Transverse colon (tissue), 4 donors: ENCODE measurements at regions not wholly inside any gene's neighbourhood (a gene's known extent, or its start where the extent isn't known, plus 50 kb on each side); places are given as distances from the start of the nearest gene placed in this dataset.

ENCODE experiments used
- EP300 ChIP-seq: sonication (generic); formaldehyde crosslinking; IDR thresholded peaks from one replicate; pipeline ENCODE4 v1.6.1; 2017; ENCODE audit warnings: antibody characterized with exemption, low read depth
- POLR2A ChIP-seq: fragments of 450-650 bp; IDR thresholded peaks from one replicate; pipeline ENCODE4 v1.6.1; 2016; ENCODE audit warnings: antibody characterized with exemption, mild to moderate bottlenecking, moderate library complexity
- POLR2AphosphoS5 ChIP-seq, 3 donors: sonication (generic); formaldehyde crosslinking; IDR thresholded peaks; one replicate each; pipeline ENCODE4 v1.6.1; 2016; ENCODE audit warnings: antibody characterized with exemption in 3 of 3
- TF ChIP-seq, protein P1 (sequence below), 5 experiments: fragments of 200-600 bp in 3 of 5; fragments of 450-650 bp in 2 of 5; sonication (generic) in 3 of 5; IDR thresholded peaks; 1 replicate in 2 of 5; 2 replicates in 3 of 5; pipeline ENCODE4 v1.5.1; 2016 to 2017; ENCODE audit warnings: antibody characterized with exemption in 5 of 5, inconsistent platforms in 3 of 5, mild to moderate bottlenecking in 2 of 5, moderate library complexity in 1 of 5

DNA sequence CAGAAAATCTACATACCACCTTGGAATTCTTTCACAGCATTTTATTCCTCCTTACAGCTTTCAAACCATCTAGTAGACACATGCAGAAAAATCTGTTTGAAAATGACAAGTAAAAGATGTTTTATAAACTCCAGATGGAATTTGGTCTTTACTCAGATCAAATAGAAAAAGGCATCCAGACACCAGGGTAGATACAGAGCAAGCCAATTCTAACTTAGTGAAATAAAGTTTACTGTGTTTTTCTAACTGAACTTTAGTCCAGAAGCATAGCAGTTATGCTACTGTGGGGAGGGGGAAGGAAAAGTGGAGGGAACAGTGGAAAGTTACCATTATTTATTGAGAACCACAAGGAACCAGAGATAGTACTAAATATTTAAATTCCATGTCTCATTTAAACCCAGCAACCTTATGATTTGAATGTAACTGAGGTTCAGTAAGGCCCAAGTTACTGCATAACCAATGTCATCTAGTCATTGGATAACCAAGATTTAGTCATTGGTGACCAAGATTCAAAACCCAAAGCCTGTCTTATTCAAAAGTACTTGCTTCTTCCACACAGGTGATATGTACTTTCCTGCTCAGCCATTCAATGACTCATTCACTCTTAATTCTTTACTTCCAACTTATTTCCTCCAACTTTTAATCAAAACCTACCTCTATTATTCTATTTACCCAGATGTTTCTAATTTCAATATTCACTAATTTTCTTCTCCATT lies 57.7 kb downstream of the RAD51AP2 start:
- TF ChIP-seq, protein P1, sequence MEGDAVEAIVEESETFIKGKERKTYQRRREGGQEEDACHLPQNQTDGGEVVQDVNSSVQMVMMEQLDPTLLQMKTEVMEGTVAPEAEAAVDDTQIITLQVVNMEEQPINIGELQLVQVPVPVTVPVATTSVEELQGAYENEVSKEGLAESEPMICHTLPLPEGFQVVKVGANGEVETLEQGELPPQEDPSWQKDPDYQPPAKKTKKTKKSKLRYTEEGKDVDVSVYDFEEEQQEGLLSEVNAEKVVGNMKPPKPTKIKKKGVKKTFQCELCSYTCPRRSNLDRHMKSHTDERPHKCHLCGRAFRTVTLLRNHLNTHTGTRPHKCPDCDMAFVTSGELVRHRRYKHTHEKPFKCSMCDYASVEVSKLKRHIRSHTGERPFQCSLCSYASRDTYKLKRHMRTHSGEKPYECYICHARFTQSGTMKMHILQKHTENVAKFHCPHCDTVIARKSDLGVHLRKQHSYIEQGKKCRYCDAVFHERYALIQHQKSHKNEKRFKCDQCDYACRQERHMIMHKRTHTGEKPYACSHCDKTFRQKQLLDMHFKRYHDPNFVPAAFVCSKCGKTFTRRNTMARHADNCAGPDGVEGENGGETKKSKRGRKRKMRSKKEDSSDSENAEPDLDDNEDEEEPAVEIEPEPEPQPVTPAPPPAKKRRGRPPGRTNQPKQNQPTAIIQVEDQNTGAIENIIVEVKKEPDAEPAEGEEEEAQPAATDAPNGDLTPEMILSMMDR (IDR thresholded peaks at IDR 0.05), result no peak
- TF ChIP-seq POLR2A (no peak), EP300 (no peak), POLR2AphosphoS5 (IDR thresholded peaks at IDR 0.05) (no peak)
